ENCODE measurements at regions not wholly inside any gene's neighbourhood (a gene's known extent, or its start where the extent isn't known, plus 50 kb on each side); places are given as distances from the start of the nearest gene placed in this dataset.
"Not testable (repeated sequence)": the region's sequence is repeated elsewhere in the genome, so short reads cannot be mapped to it uniquely, and the experiment has no call there.

DNA sequence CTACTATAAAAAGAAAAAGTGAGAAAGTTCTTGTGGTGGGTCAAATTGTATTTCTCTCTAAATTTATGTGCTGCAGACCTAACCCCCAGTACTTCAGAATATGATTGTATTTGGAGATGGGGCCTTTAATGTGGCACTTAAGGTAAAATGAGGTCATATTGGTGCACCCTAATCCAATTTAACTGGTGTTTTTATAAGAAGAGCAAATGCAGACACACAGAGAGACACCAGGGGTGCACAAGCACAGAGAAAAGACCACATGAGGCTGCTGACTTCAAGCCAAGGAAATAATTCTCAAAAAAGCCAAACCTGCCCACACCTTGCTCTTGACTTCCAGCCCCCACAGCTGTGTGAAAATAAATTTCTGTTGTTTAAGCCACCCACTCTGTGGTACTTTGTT is 80.2 kb upstream of the HTR4 start:
- ATAC-seq (no peak), DNase-seq (no peak)
- H3K9me3 Mint-ChIP-seq, result no peaks in the 10 kb centered on the region
- H3K36me3 Mint-ChIP-seq (ENCODE audit: low read depth), result no peaks in the 10 kb centered on the region
- no peak overlapping the region for H3K4me3 Mint-ChIP-seq
- H3K27ac Mint-ChIP-seq, result no peak overlapping the region
- H3K27me3 Mint-ChIP-seq, result peaks cover 5% of the 10 kb centered on the region
- H3K4me1 Mint-ChIP-seq, result no peaks in the 10 kb centered on the region

DNA sequence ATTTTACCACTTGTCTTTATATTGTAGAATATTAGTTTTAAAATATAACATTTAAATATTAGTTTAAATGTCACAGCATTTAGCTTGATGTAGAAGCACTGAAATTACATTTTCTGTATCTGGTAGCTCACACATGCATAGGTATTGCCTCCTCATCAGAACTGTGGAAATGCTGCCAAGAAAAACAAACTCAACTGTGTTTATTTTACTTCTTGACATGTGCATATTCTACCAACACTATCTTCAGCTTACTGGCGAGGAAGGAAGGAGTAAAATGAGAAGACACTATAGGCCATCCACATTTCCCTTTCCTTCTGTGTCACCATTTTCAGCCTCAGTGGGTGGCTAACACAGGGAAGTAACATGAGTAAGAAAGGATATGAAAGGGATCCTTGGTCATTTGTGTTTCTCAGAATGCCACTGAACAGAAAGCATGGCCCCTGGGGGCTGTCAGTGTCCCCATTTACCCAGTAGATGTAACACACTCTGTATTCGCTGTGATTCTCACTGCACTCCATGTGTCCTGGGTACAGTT is 81.0 kb upstream of the HTR4 start:
- no peak for DNase-seq
- Mint-ChIP-seq H3K9me3 (no peaks in the 10 kb centered on the region), H3K27me3 (peaks cover 5% of the 10 kb centered on the region)

DNA sequence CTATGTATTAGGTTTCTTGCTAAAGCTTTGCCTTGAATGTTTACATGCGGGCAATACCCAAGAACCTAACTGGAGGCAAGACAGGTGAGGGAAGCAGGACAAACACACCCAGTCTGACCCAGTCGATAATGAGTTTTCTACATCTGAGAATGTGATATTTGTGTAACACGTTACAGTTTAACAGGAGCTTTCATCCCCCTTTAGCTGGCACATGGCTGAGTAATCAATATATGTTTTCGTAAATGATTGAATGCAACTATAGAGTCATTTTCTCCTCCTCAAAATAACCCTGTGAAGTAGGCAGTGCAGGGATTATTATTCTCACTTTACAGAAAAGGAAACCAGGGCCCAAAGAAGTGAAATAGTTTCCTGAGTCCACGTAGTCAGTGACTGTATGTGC is 84.7 kb upstream of the HTR4 start:
- ATAC-seq (no peak), DNase-seq (no peak)
- Mint-ChIP-seq H3K4me3 (no peak overlapping the region), H3K9me3 (no peaks in the 10 kb centered on the region), H3K27me3 (peaks cover 11% of the 10 kb centered on the region), H3K36me3 (ENCODE audit: low read depth) (no peaks in the 10 kb centered on the region), H3K27ac (no peak overlapping the region), H3K4me1 (no peaks in the 10 kb centered on the region)

More for the DNA sequence above, 81.0 kb upstream of the HTR4 start:
- no peaks in the 10 kb centered on the region for H3K36me3 Mint-ChIP-seq (ENCODE audit: low read depth)
- H3K4me1 Mint-ChIP-seq, result no peaks in the 10 kb centered on the region
- no peak overlapping the region for H3K27ac Mint-ChIP-seq
- H3K4me3 Mint-ChIP-seq, result no peak overlapping the region
- no peak for ATAC-seq

DNA sequence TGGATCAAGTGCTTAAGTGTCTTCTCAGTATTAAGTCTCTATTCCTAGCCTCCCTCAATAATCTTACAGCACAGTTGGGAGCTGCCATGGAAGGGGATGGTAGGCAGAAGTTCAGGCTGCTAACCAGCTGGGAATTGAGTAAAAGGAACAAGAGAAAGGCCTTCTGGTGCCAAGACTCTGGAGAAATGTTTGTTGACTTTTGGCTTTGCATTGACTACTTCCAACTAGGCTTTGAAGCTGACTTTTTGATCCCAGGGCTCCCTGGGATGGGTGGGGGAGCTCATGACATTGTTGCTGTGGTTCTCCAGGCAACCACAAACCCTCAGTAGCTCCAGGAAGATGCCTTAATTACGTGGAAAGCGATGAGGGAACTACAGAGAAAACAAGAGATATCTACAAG is 85.2 kb upstream of the HTR4 start:
- H3K4me1 Mint-ChIP-seq, result no peaks in the 10 kb centered on the region
- no peak for DNase-seq
- no peaks in the 10 kb centered on the region for H3K9me3 Mint-ChIP-seq
- no peak overlapping the region for H3K4me3 Mint-ChIP-seq
- no peaks in the 10 kb centered on the region for H3K36me3 Mint-ChIP-seq (ENCODE audit: low read depth)
- H3K27me3 Mint-ChIP-seq, result peaks cover 14% of the 10 kb centered on the region
- ATAC-seq, result no peak
- H3K27ac Mint-ChIP-seq, result no peak overlapping the region

DNA sequence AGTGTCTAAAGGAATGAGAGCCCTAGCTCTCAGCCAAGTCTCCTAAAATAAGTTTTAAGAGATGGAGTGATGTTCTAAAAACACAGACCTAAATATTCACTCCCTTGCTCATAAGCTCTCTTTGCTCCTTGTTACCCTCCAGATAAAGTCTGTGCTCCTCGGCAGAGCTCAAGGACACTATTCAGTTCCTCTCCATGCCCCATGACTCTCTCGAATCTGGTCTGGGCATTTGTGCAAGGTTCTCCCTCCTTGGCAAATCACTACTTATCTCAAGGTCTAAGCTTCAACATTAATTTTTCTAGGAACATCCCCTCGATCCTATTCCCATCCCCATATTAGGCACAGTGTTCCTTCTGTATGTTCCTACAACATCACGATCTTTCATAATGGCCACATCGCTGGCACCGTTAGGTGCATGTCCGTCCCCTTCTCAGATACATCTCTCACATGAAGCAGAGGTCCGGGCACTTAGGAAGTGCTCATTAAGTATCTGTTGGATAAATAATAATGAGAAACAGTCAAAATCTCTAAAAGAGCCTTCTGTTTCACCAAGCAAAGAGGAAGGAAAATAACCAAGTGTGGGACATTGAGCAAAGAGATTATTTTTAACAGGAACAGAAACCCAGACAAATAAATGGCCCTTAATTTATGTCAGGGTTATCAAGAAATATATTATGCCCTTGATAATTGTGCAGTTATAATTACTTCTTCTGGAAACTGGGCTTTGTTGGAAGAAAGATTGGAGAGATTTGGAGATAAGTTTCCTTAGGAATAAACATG is 85.9 kb upstream of the HTR4 start:
- Mint-ChIP-seq H3K27me3 (peaks cover 15% of the 10 kb centered on the region), H3K9me3 (no peaks in the 10 kb centered on the region), H3K36me3 (ENCODE audit: low read depth) (no peaks in the 10 kb centered on the region), H3K4me3 (no peak overlapping the region), H3K27ac (no peak overlapping the region), H3K4me1 (no peaks in the 10 kb centered on the region)
- ATAC-seq (no peak), DNase-seq (no peak)

DNA sequence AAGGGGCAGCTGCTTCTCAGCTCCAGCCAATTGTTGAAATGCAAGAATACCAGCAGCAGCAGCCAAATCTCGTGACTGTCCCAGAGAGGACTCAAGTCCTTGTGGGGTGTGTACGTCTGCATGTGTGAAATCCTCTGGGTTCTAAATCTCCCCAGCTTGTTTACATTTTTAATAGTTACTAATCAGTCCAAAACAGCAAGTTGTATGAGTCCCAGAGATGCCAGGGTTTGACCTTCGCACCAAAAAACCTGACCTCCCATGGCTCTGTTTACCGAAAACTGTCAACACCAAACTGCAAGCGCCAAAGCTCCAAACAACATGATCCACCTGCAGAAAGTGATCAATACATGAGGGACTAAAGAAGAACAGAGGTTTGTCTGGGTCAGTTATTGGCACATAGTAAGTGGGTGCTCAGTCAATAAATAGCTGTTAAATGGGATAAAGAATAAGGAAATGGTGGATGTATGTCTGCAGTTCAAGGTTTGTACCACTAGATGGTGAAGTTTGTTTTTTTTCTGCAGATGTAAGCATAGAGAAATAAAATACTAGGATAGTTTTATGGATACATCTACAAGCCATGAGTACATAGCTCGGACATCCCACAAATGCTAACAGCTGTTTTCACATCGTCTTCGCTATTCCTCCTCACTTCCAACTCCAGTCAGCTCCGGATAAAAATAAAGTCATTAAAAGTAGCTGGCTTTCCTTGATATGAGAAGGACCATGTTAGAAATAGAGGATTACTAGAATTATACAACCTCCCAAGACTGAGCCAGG is 85.3 kb upstream of the ADRB2 start:
- Mint-ChIP-seq H3K4me3 (no peak overlapping the region), H3K27me3 (peaks cover 15% of the 10 kb centered on the region), H3K27ac (no peak overlapping the region), H3K36me3 (ENCODE audit: low read depth) (no peaks in the 10 kb centered on the region), H3K9me3 (no peaks in the 10 kb centered on the region), H3K4me1 (no peaks in the 10 kb centered on the region)
- DNase-seq (no peak), ATAC-seq (no peak)

DNA sequence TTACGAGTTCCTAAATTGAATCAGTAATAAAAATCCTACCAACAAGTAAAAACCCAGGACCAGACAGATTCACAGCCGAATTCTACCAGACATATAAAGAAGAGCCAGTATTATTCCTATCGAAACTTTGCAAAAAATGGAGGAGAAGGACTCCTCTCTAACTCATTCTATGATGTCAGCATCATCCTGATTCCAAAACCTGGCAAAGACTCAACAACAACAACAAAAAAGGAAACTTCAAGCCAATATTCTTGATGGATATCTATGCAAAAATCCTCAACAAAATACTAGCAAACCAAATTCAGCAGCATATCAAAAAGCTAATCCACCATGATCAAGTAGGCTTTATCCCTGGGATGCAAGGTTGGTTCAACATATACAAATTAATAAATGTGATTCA is 84.6 kb upstream of the ADRB2 start:
- not testable (repeated sequence) for H3K4me1 Mint-ChIP-seq; ATAC-seq; H3K4me3 Mint-ChIP-seq; H3K9me3 Mint-ChIP-seq; H3K36me3 Mint-ChIP-seq (ENCODE audit: low read depth); DNase-seq; H3K27ac Mint-ChIP-seq
- H3K27me3 Mint-ChIP-seq, result peaks cover 15% of the 10 kb centered on the region

DNA sequence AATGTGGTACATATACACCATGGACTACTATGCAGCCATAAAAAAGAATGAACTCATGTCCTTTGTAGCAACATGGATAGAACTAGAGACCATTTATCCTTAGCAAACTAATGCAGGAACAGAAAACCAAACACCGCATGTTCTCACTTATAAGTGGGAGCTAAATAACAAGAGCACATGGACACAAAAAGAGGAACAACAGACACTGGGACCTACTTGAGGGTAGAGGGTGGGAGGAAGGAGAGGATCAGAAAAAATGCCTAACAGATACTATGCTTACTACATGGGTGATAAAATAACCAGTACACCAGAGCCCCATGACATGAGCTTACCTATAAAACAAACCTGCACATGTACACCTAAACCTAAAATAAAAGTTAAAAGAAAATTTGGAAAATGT is 82.0 kb upstream of the ADRB2 start:
- not testable (repeated sequence) for H3K9me3 Mint-ChIP-seq, H3K4me3 Mint-ChIP-seq, H3K4me1 Mint-ChIP-seq

DNA sequence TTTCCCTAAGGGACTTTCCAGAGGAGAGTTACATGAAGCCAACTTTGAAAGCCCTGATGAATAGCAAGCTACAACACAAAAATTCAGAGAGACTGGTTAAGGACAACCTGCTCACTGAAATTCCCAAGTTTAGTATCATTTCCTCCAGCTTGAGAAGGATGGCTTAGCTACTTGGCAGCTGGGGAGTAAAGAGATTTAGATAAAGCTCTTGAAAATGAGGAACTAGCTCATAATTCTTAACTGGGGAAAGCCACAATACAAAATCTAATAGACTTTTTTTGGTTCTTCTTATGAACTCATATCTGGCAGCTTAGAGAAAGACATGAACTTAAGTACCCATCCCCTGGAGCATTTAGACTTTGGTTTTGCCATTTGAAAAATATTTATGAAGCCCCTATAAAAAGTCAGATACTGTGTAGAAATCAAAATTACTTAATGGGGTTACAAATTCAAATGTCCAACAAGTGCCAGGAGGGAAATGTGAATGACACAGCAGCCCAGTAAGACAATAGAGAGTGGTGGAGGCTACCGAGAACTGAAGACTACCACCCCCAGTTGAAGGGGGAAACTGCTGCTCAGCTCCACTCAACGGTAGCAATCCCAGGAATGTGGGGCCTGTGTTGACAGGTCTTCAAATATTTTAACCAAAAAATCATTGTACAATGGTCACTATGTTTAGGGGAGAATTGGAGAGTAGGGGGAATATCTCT is 79.4 kb upstream of the ADRB2 start:
- Mint-ChIP-seq H3K4me1 (no peaks in the 10 kb centered on the region), H3K27me3 (peaks cover 3% of the 10 kb centered on the region), H3K9me3 (no peaks in the 10 kb centered on the region), H3K4me3 (no peak overlapping the region), H3K36me3 (ENCODE audit: low read depth) (no peaks in the 10 kb centered on the region), H3K27ac (no peak overlapping the region)
- DNase-seq (no peak), ATAC-seq (no peak)

More for the DNA sequence above, 82.0 kb upstream of the ADRB2 start:
- not testable (repeated sequence) for H3K27me3 Mint-ChIP-seq; H3K27ac Mint-ChIP-seq; DNase-seq; H3K36me3 Mint-ChIP-seq (ENCODE audit: low read depth); ATAC-seq

DNA sequence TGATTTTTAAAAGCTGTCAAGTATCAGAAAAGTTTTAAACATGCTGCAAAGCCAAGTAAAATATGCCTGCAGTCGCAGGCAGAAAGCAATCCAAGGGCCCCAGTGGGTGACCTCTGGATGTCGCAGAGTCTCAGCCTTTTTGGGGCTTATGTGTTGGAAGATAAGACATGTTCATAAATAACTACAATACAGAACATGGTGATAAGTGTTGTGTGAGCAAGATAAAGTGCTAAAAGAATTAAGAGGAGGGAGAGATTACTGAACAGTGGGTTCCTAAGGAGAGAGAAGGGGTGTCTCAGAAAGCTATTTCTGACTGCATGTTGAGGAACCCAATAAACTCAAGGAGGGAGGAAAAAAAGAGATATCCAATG is 78.9 kb upstream of the ADRB2 start:
- Mint-ChIP-seq H3K27me3 (peaks cover 3% of the 10 kb centered on the region), H3K27ac (no peak overlapping the region), H3K4me1 (no peaks in the 10 kb centered on the region), H3K9me3 (no peaks in the 10 kb centered on the region), H3K4me3 (no peak overlapping the region), H3K36me3 (ENCODE audit: low read depth) (no peaks in the 10 kb centered on the region)
- DNase-seq (no peak), ATAC-seq (no peak)

DNA sequence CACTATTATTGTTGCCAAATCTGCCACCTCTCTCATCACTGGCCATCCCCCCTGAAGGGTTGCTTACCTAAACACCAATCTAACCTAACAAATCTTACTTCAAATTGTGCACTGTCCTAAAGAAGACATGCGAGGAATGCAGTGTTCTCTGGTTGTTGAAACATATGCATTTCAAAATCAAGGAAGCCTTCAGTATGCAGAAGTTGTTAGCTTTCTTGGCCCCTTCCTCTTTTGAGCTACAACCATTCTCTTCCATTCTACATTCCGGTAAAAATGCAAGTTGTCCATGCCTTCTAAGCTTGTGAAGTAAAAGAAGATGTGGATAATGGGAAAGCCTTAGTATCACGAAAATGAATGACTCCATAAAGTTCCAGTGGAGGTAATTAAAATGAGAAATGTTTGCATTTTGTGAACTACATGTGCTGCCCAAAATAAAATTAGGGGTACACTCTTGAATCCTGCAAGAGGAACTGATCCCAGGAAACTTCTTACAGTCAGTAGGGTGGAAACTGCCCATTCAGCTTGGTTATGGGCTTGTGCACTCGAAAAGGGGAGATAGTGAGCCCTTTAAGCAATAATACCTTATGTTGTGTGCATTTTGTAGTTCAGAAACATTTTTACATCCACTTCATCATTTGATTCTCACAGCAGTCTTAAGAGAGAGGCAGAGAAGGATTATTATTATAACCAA is 77.6 kb upstream of the ADRB2 start:
- no peaks in the 10 kb centered on the region for H3K4me1 Mint-ChIP-seq
- H3K27ac Mint-ChIP-seq, result no peak overlapping the region
- H3K4me3 Mint-ChIP-seq, result no peak overlapping the region
- H3K27me3 Mint-ChIP-seq, result peaks cover 10% of the 10 kb centered on the region
- no peaks in the 10 kb centered on the region for H3K36me3 Mint-ChIP-seq (ENCODE audit: low read depth)
- DNase-seq, result no peak
- H3K9me3 Mint-ChIP-seq, result peaks cover 3% of the 10 kb centered on the region
- ATAC-seq, result no peak

DNA sequence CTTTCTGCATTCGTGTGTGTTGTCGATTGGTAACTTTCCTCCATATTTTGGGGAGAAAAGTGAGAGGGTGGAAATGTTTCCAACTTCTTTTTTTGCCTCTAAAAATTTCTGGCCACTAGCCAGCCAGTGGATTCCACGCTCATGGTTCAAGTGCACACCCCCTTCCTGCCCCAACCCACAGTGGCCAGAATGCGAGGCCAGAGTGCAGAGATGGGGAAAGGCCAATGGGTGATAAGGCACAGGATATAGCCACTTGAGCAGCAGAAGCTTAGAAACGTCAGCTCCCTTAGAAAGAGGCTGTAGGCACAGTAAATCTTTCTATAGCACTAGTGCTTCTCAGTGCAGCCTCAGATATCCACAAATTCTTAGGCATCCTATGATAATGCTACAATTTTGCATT is 75.8 kb upstream of the ADRB2 start:
- Mint-ChIP-seq H3K4me1 (no peaks in the 10 kb centered on the region), H3K9me3 (peaks cover 3% of the 10 kb centered on the region), H3K27me3 (peaks cover 6% of the 10 kb centered on the region), H3K27ac (no peak overlapping the region), H3K36me3 (ENCODE audit: low read depth) (no peaks in the 10 kb centered on the region), H3K4me3 (no peak overlapping the region)
- DNase-seq, result no peak
- ATAC-seq, result no peak

DNA sequence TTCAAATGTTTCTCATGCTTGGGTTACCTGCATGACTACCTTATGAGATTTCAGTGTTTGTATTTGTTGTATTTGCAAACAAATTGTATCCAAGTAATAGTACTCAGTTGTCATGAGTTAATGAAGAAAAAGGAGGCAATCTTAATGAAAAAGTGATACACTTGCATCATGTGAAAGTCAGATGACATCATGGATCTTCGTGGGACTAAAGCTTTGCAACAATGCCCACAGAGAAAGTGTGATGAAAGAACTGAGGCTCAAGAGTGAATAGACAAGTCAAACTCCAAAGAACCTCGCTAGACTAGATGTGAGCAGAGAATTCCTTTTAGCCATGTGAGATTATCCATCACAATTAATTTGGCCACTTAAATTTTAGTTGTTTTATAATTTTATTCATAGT is 75.4 kb upstream of the ADRB2 start:
- Mint-ChIP-seq H3K27me3 (peaks cover 6% of the 10 kb centered on the region), H3K4me3 (no peak overlapping the region), H3K9me3 (peaks cover 6% of the 10 kb centered on the region), H3K27ac (no peak overlapping the region), H3K36me3 (ENCODE audit: low read depth) (no peaks in the 10 kb centered on the region), H3K4me1 (no peaks in the 10 kb centered on the region)
- ATAC-seq, result no peak
- no peak for DNase-seq

DNA sequence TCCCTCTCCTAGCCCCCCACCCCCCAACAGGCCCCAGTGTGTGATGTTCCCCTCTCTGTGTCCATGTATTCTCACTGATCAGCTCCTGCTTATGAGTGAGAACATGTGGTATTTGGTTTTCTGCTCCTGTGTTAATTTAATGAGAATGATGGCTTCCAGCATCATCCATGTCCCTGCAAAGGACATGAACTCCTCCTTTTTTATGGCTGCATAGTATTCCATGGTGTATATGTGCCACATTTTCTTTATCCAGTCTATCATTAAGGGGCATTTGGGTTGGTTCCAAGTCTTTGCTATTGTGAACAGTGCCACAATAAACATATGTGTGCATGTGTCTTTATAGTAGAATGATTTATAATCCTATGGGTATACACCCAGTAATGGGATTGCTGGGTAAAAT is 74.0 kb upstream of the ADRB2 start:
- not testable (repeated sequence) for DNase-seq; ATAC-seq; H3K4me1 Mint-ChIP-seq; H3K27ac Mint-ChIP-seq; H3K4me3 Mint-ChIP-seq; H3K36me3 Mint-ChIP-seq (ENCODE audit: low read depth)
- H3K27me3 Mint-ChIP-seq, result peaks cover 11% of the 10 kb centered on the region
- H3K9me3 Mint-ChIP-seq, result peaks cover 14% of the 10 kb centered on the region

All from activated naive CD8-positive, alpha-beta T cell treated with anti-CD3 and anti-CD28 coated beads, Interleukin-2, amount 50 U/mL, for 24 hours (primary cell).